GM21825 (cell line): ENCODE measurements at regions not wholly inside any gene's neighbourhood (a gene's known extent, or its start where the extent isn't known, plus 50 kb on each side); places are given as distances from the start of the nearest gene placed in this dataset.

Experiments
- ATAC-seq: cut with Tn5 transposase; IDR thresholded peaks from one replicate; pipeline ENCODE4 v1.9.1; 2021; ENCODE audit warnings: mild to moderate bottlenecking, moderate library complexity; ENCODE audit not compliant: unreplicated experiment

GRCh38 chr3:174398761-174399160 is 460.4 kb upstream of the NAALADL2 start:
- no peak for ATAC-seq

- ATAC-seq, result no peak
Observed at GRCh38 chr3:174403831-174404230, 455.3 kb upstream of the NAALADL2 start.

GRCh38 chr3:174408310-174408709 is 450.8 kb upstream of the NAALADL2 start:
- no peak for ATAC-seq

GRCh38 chr3:174409086-174409743 is 449.9 kb upstream of the NAALADL2 start:
- no peak for ATAC-seq

- no peak for ATAC-seq
Observed at GRCh38 chr3:174413062-174413912, 445.8 kb upstream of the NAALADL2 start.

- no peak for ATAC-seq
Observed at GRCh38 chr3:174414902-174415301, 444.2 kb upstream of the NAALADL2 start.

- ATAC-seq, result no peak
Observed at GRCh38 chr3:174417573-174417972, 441.6 kb upstream of the NAALADL2 start.

GRCh38 chr3:174419216-174419615 is 439.9 kb upstream of the NAALADL2 start:
- ATAC-seq, result no peak

GRCh38 chr3:174423936-174424335 is 435.2 kb upstream of the NAALADL2 start:
- no peak for ATAC-seq

GRCh38 chr3:174424656-174425055 is 434.5 kb upstream of the NAALADL2 start:
- ATAC-seq, result no peak

- ATAC-seq, result no peak
Observed at GRCh38 chr3:174425422-174425821, 433.7 kb upstream of the NAALADL2 start.

- ATAC-seq, result no peak
Observed at GRCh38 chr3:174430986-174431385, 428.1 kb upstream of the NAALADL2 start.

GRCh38 chr3:174431717-174432116 is 427.4 kb upstream of the NAALADL2 start:
- no peak for ATAC-seq

GRCh38 chr3:174436367-174436766 is 422.8 kb upstream of the NAALADL2 start:
- ATAC-seq, result no peak

- no peak for ATAC-seq
Observed at GRCh38 chr3:174438501-174439145, 420.5 kb upstream of the NAALADL2 start.

- ATAC-seq, result no peak
Observed at GRCh38 chr3:174439331-174440252, 419.5 kb upstream of the NAALADL2 start.

- no peak for ATAC-seq
Observed at GRCh38 chr3:174440253-174440701, 418.9 kb upstream of the NAALADL2 start.

GRCh38 chr3:174440741-174441587 is 418.2 kb upstream of the NAALADL2 start:
- ATAC-seq, result peak; percentile 72

- ATAC-seq, result no peak
Observed at GRCh38 chr3:174441588-174442301, 417.4 kb upstream of the NAALADL2 start.
